GM12873 (cell line): ENCODE measurements at regions not wholly inside any gene's neighbourhood (a gene's known extent, or its start where the extent isn't known, plus 50 kb on each side); places are given as distances from the start of the nearest gene placed in this dataset.

Source experiments
- TF ChIP-seq, protein P1 (sequence below): IDR thresholded peaks from 2 replicates; pipeline ENCODE4 v1.5.1; 2012; ENCODE audit warnings: low read depth, mild to moderate bottlenecking, moderate library complexity, low read length, control low read depth; ENCODE audit not compliant: insufficient read depth; ENCODE audit errors: missing control alignments

DNA sequence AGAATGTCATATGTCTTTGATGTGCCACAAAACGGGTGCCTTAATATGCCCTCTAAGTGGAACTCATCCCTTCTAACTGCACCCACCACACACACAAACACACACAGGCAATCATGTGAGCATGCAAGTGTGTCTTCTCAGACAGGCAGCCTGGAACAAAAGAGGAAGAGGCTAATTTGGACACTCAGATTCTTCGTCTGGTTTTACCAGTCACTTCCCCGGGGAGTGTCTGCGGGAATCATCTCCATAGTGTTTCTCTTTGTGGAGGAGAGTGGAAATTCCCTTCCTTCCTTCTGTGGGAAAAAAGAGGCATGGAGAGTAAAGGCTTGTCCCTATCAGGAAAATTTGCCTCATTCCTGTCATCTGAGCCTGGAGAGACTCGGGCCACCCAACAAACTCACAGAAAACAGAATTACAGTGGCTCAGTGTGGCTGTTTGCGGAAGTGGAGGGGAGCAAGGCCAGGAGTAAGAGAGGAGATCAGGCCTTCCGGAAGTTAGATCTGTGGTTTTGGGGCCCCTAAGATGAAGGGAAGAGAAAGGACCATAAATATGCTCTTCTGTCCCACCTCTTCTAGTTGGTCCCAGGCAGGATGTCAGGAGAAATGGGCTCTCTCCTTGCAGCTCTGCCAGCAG lies 212.6 kb upstream of the SEMA6D start:
- TF ChIP-seq, protein P1, sequence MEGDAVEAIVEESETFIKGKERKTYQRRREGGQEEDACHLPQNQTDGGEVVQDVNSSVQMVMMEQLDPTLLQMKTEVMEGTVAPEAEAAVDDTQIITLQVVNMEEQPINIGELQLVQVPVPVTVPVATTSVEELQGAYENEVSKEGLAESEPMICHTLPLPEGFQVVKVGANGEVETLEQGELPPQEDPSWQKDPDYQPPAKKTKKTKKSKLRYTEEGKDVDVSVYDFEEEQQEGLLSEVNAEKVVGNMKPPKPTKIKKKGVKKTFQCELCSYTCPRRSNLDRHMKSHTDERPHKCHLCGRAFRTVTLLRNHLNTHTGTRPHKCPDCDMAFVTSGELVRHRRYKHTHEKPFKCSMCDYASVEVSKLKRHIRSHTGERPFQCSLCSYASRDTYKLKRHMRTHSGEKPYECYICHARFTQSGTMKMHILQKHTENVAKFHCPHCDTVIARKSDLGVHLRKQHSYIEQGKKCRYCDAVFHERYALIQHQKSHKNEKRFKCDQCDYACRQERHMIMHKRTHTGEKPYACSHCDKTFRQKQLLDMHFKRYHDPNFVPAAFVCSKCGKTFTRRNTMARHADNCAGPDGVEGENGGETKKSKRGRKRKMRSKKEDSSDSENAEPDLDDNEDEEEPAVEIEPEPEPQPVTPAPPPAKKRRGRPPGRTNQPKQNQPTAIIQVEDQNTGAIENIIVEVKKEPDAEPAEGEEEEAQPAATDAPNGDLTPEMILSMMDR = no peak

DNA sequence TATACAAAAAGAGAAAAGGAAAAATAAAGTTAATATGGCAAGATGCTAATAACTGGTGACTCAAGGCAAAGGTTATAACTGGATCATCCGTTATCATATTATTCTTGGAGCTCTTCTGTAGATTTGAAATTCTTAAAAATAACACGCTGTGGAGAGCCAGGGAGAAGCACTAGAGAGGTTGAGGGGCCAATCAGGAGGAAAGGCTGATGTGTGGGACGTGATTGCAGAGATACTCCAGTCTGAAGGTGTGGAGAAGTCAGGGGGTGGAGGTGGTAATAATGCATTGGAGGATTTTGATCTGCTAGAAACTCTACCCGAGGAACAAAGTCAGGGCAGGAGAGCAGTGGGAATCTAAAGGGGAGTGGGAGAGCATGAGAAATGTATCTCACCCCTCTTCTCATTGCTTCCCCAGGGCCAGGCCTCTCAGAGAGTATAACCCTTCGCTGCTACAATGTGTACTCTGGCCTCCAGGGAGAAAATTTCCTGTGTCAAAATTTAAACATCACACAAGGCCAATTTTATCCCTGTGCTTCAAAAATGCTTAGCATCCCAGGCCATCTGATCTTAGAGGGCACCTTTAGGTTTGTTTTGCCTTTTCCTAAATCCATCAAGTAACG lies 211.5 kb upstream of the SEMA6D start:
- TF ChIP-seq, protein P1 = no peak

DNA sequence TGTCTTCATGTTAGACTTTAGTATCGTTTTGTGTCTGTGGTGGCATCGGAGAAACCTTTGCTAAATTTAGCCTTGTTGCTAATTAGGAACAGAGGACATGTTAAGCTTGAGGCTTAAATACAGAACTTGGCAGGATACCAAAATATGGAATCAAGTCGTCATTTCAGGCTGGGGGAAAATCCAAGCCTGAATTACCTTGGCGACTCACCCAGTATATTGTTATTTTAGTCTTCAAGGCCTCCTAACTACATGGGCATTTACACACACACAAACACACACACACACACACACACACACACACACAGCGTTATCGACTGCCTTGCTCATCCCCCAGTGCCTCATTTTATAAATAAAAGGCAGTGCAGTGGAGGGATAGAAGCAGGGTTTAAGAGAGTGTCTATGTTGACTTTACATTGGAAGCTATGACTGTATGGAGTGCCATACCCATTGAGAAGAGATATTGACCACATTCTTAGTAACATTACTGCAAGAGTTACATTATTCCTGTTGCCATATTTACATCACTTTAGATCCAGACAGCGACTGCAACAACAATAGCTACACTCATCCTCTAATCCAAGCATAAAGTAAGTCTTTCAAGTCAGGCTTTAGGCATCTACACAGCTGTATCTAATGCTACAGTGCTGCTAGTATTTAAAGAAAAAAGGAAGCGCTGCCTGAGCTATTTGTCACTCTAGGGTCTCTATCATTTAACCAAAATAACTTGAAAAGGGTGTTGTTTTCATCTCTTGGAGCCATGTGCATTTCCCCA lies 210.8 kb upstream of the SEMA6D start:
- TF ChIP-seq, protein P1 = no peak

DNA sequence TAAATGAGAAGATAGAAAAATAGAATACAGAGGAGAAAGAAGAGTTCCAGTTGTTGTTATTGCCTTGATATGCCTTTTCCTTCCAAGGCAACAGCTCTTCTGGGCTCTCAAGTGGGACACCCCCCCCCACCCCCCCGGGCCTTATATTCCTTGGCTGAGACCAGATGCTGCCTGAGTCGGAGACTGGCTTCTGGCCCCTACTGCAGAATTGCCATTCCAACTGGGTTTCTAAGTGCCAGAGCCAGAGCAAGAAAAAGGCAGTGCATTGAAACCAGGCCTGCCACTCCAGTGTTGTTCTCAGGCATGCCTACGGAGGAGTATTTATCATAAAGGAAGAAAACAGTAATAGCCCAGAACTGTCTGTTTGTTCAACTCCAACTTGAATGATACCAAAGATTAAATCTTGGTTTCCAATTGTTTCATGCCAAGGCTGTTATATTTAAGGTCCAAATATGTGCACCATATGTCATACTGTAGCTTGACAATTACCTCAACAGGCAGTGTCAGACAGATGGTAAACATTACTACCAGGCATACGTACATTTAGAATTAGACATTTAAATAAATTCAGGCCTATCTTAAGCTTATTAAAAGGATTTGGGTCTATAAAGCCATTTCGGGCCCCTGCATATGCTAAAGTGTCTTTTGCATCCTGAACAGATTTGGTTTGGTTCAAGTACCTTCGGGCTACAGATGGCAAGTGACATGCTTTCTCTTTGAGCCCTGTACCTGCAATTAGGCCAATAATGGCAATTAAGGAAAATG lies 209.9 kb upstream of the SEMA6D start:
- TF ChIP-seq, protein P1 = no peak

DNA sequence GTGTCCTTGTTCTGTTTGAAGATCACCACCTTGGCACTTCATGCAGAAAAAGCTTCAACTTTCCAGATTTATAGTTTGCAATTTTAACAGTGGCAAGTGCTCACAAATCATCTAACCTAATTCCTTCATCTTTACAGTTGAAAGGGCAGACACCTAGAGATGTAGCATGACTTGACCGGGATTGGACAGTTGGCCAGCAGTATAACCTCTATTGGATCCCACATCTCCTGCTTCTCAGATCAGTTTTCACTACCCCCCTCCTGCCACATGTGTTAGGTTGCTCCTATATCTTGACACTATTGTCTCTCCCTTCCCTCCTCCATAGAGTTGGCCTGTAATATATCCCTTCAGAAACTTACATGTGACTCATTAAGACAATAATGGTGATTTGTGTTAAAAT lies 206.0 kb upstream of the SEMA6D start:
- TF ChIP-seq, protein P1 = no peak

DNA sequence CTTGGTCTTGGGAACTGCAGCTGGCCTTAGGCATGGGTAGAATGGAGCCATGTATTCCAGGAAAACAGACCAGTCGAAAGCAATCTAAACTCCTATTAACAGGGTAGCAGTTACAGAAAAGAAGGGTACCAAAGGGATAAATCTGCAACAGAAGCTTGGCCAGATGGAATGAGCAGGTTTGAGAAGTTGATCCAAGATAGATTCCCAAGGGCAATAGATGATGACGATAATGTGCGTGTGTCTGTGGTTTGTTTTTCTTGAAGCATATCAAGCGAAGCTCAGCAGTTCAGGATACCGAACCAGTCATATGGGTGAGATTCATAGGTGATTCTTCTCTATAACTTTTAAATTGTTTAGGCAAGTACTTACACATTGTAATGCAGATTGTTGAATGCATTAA lies 203.8 kb upstream of the SEMA6D start:
- TF ChIP-seq, protein P1 = no peak
